WTC11 (cell line): ENCODE measurements at regions not wholly inside any gene's neighbourhood (a gene's known extent, or its start where the extent isn't known, plus 50 kb on each side); places are given as distances from the start of the nearest gene placed in this dataset.

Source experiments
- ATAC-seq: fragments of 200-7000 bp; cut with Tn5 transposase; 2 replicates; pipeline ENCODE4 v1.10.0; 2021; ENCODE audit warnings: mild to moderate bottlenecking, moderate library complexity
- CTCF ChIA-PET: fragments of 300-600 bp; sonication (Branson Sonifier 250); formaldehyde crosslinking; loops from one replicate; lab custom pipeline; 2021; ENCODE audit warnings: antibody characterized with exemption; lab: Charles Lee
- POLR2A ChIA-PET: fragments of 350-600 bp; sonication (Branson Sonifier 250); formaldehyde crosslinking; loops from one replicate; lab custom pipeline; 2021; ENCODE audit warnings: antibody characterized with exemption; lab: Charles Lee
- DNase-seq: peaks from one replicate; pipeline ENCODE4 v3.0.0; 2021; ENCODE audit warnings: low spot score
- H3K27ac Mint-ChIP-seq: 2 replicates; pipeline ENCODE4 v1.8.0; 2021; ENCODE audit warnings: mixed read lengths
- H3K27me3 Mint-ChIP-seq: 2 replicates; pipeline ENCODE4 v1.8.0; 2021; ENCODE audit warnings: low read depth, mild to moderate bottlenecking, moderate library complexity, mixed read lengths
- H3K36me3 Mint-ChIP-seq: 2 replicates; pipeline ENCODE4 v1.8.0; 2021; ENCODE audit warnings: mixed read lengths
- H3K4me1 Mint-ChIP-seq: 2 replicates; pipeline ENCODE4 v1.8.0; 2022; ENCODE audit warnings: mixed read lengths
- H3K4me3 Mint-ChIP-seq: 2 replicates; pipeline ENCODE4 v1.8.0; 2021; ENCODE audit warnings: mild to moderate bottlenecking, moderate library complexity, mixed read lengths
- H3K9me3 Mint-ChIP-seq: 2 replicates; pipeline ENCODE4 v1.8.0; 2021; ENCODE audit warnings: mixed read lengths
- ATF2 ChIP-seq: sonication (generic); formaldehyde crosslinking; IDR thresholded peaks from 2 replicates; pipeline ENCODE4 v1.8.1; 2022; ENCODE audit warnings: low read depth, missing genetic modification reagents, borderline replicate concordance
- ATF3 ChIP-seq: sonication (generic); formaldehyde crosslinking; conservative IDR thresholded peaks from 2 replicates; pipeline ENCODE4 v1.8.1; 2022; ENCODE audit warnings: mild to moderate bottlenecking, missing genetic modification reagents
- CDX4 ChIP-seq: fragments of 250-450 bp; sonication (Bioruptor Pico); IDR thresholded peaks from 2 replicates; pipeline ENCODE4 v1.9.0; 2021; ENCODE audit warnings: moderate library complexity, mild to moderate bottlenecking, inconsistent platforms, borderline replicate concordance
- FOXJ3 ChIP-seq: sonication (generic); formaldehyde crosslinking; IDR thresholded peaks from 2 replicates; pipeline ENCODE4 v1.9.0; 2021; ENCODE audit warnings: missing genetic modification reagents, mild to moderate bottlenecking, borderline replicate concordance
- FOXP1 ChIP-seq: sonication (generic); formaldehyde crosslinking; IDR thresholded peaks from 2 replicates; pipeline ENCODE4 v1.8.0; 2022; ENCODE audit warnings: missing genetic modification reagents, mild to moderate bottlenecking, moderate library complexity, borderline replicate concordance
- FOXP4 ChIP-seq: sonication (generic); formaldehyde crosslinking; IDR thresholded peaks from 2 replicates; pipeline ENCODE4 v1.8.0; 2022; ENCODE audit warnings: mild to moderate bottlenecking, missing genetic modification reagents
- GABPB1 ChIP-seq: sonication (generic); formaldehyde crosslinking; IDR thresholded peaks from 2 replicates; pipeline ENCODE4 v1.8.1; 2023; ENCODE audit warnings: mild to moderate bottlenecking, missing genetic modification reagents
- HMGA2 ChIP-seq: fragments of 250-450 bp; sonication (Bioruptor Pico); IDR thresholded peaks from 2 replicates; pipeline ENCODE4 v1.4.0; 2021; ENCODE audit warnings: mild to moderate bottlenecking, moderate library complexity
- IRF1 ChIP-seq: sonication (generic); formaldehyde crosslinking; IDR thresholded peaks from 2 replicates; pipeline ENCODE4 v1.8.0; 2023; ENCODE audit warnings: missing genetic modification reagents
- MAX ChIP-seq: sonication (generic); formaldehyde crosslinking; IDR thresholded peaks from 2 replicates; pipeline ENCODE4 v1.8.0; 2022; ENCODE audit warnings: mild to moderate bottlenecking, missing genetic modification reagents
- NFE2L1 ChIP-seq: sonication (generic); formaldehyde crosslinking; IDR thresholded peaks from 2 replicates; pipeline ENCODE4 v1.8.1; 2023; ENCODE audit warnings: missing genetic modification reagents
- NR2C2 ChIP-seq: sonication (generic); formaldehyde crosslinking; IDR thresholded peaks from 2 replicates; pipeline ENCODE4 v1.8.0; 2022; ENCODE audit warnings: mild to moderate bottlenecking, missing genetic modification reagents
- PRRX2 ChIP-seq: fragments of 250-450 bp; sonication (Bioruptor Pico); IDR thresholded peaks from 2 replicates; pipeline ENCODE4 v1.8.0; 2021; ENCODE audit warnings: mild to moderate bottlenecking
- TEAD4 ChIP-seq: sonication (generic); formaldehyde crosslinking; IDR thresholded peaks from 2 replicates; pipeline ENCODE4 v1.8.0; 2022; ENCODE audit warnings: mild to moderate bottlenecking, missing genetic modification reagents
- TP53 ChIP-seq: sonication (generic); formaldehyde crosslinking; IDR thresholded peaks from 2 replicates; pipeline ENCODE4 v1.8.1; 2023; ENCODE audit warnings: mild to moderate bottlenecking, missing genetic modification reagents
- ZMAT4 ChIP-seq: fragments of 250-450 bp; sonication (Bioruptor Pico); IDR thresholded peaks from 2 replicates; pipeline ENCODE4 v1.9.0; 2021; ENCODE audit warnings: mild to moderate bottlenecking
- ZNF121 ChIP-seq: sonication (generic); formaldehyde crosslinking; IDR thresholded peaks from 2 replicates; pipeline ENCODE4 v1.8.0; 2023; ENCODE audit warnings: missing genetic modification reagents
- ZNF138 ChIP-seq: sonication (generic); formaldehyde crosslinking; conservative IDR thresholded peaks from 2 replicates; pipeline ENCODE4 v1.8.1; 2022; ENCODE audit warnings: mild to moderate bottlenecking, moderate library complexity, missing genetic modification reagents
- ZNF219 ChIP-seq: sonication (generic); formaldehyde crosslinking; IDR thresholded peaks from 2 replicates; pipeline ENCODE4 v1.8.0; 2023; ENCODE audit warnings: missing genetic modification reagents, mild to moderate bottlenecking, borderline replicate concordance
- ZNF416 ChIP-seq: fragments of 250-450 bp; sonication (Bioruptor Pico); IDR thresholded peaks from 2 replicates; pipeline ENCODE4 v1.9.0; 2021; ENCODE audit warnings: mild to moderate bottlenecking, inconsistent platforms
- ZNF532 ChIP-seq: fragments of 250-450 bp; sonication (Bioruptor Pico); IDR thresholded peaks from 2 replicates; pipeline ENCODE4 v1.9.0; 2021; ENCODE audit warnings: mild to moderate bottlenecking, borderline replicate concordance

- ATAC-seq: no peak
- POLR2A ChIA-PET: no interaction called here
- peaks cover 88% of the 10 kb centered on the region for H3K9me3 Mint-ChIP-seq
- TF ChIP-seq TP53 (CRISPR knock-in tag) (no peak), TEAD4 (CRISPR knock-in tag) (no peak), IRF1 (CRISPR knock-in tag) (no peak), FOXJ3 (no peak), CDX4 (no peak), NFE2L1 (CRISPR knock-in tag) (no peak), GABPB1 (CRISPR knock-in tag) (no peak), MAX (CRISPR knock-in tag) (no peak), PRRX2 (no peak), ZNF532 (no peak)
- TF ChIP-seq, all 79 proteins: peak for 0
- no peak overlapping the region for H3K27ac Mint-ChIP-seq
- H3K36me3 Mint-ChIP-seq: peaks cover 78% of the 10 kb centered on the region
- CTCF ChIA-PET: no interaction called here
- no peak for DNase-seq
- H3K27me3 Mint-ChIP-seq: peaks cover 8% of the 10 kb centered on the region
- no peaks in the 10 kb centered on the region for H3K4me1 Mint-ChIP-seq
- H3K4me3 Mint-ChIP-seq: no peak overlapping the region
Observed at GRCh38 chr14:106842687-106843086, 1316.3 kb downstream of the TMEM121 start.

- Mint-ChIP-seq H3K27me3 (peaks cover 14% of the 10 kb centered on the region), H3K4me1 (no peaks in the 10 kb centered on the region), H3K36me3 (peaks cover 79% of the 10 kb centered on the region), H3K27ac (no peak overlapping the region), H3K4me3 (no peak overlapping the region), H3K9me3 (peaks cover 88% of the 10 kb centered on the region)
- ATAC-seq (no peak), DNase-seq (no peak)
- no peak for TF ChIP-seq ZNF138
- no peak for TF ChIP-seq HMGA2 (CRISPR knock-in tag)
- TF ChIP-seq FOXP1 (CRISPR knock-in tag): no peak
- POLR2A ChIA-PET: no interaction called here
- CTCF ChIA-PET: no interaction called here
Observed at GRCh38 chr14:106843386-106843785, 1317.0 kb downstream of the TMEM121 start.

- peaks cover 14% of the 10 kb centered on the region for H3K27me3 Mint-ChIP-seq
- no peak for TF ChIP-seq NR2C2 (CRISPR knock-in tag)
- no peak for TF ChIP-seq ZNF219 (CRISPR knock-in tag)
- TF ChIP-seq ATF3 (CRISPR knock-in tag): no peak
- TF ChIP-seq ZMAT4: no peak
- TF ChIP-seq FOXP4 (CRISPR knock-in tag): no peak
- no peak for TF ChIP-seq ATF2 (CRISPR knock-in tag)
- TF ChIP-seq ZNF121 (CRISPR knock-in tag): no peak
- no peak for TF ChIP-seq ZNF416 (CRISPR knock-in tag)
- TF ChIP-seq ZNF138: no peak
Observed at GRCh38 chr14:106843951-106844483, 1317.6 kb downstream of the TMEM121 start.

More at GRCh38 chr14:106843951-106844483, 1317.6 kb downstream of the TMEM121 start:
- no peak for DNase-seq
- Mint-ChIP-seq H3K9me3 (peaks cover 88% of the 10 kb centered on the region), H3K36me3 (peaks cover 79% of the 10 kb centered on the region), H3K4me3 (no peak overlapping the region), H3K27ac (no peak overlapping the region), H3K4me1 (no peaks in the 10 kb centered on the region)
- CTCF ChIA-PET: no interaction called here
- POLR2A ChIA-PET: no interaction called here
- ATAC-seq: no peak
